GM12864 (cell line): ENCODE measurements at regions not wholly inside any gene's neighbourhood (a gene's known extent, or its start where the extent isn't known, plus 50 kb on each side); places are given as distances from the start of the nearest gene placed in this dataset.

ENCODE experiments used
- DNase-seq: peaks from one replicate; pipeline ENCODE4 v3.0.0-alpha.2; 2011; ENCODE audit warnings: low read depth
- H3K4me3 ChIP-seq: 2 replicates; pipeline ENCODE4 v1.5.1; 2011; ENCODE audit warnings: mild to moderate bottlenecking, low read depth, low read length, control low read depth
- TF ChIP-seq, protein P1 (sequence below): IDR thresholded peaks from 2 replicates; pipeline ENCODE4 v1.5.1; 2011; ENCODE audit warnings: low read depth, mild to moderate bottlenecking, moderate library complexity, low read length, control low read depth, inconsistent platforms; ENCODE audit errors: missing control alignments

DNA sequence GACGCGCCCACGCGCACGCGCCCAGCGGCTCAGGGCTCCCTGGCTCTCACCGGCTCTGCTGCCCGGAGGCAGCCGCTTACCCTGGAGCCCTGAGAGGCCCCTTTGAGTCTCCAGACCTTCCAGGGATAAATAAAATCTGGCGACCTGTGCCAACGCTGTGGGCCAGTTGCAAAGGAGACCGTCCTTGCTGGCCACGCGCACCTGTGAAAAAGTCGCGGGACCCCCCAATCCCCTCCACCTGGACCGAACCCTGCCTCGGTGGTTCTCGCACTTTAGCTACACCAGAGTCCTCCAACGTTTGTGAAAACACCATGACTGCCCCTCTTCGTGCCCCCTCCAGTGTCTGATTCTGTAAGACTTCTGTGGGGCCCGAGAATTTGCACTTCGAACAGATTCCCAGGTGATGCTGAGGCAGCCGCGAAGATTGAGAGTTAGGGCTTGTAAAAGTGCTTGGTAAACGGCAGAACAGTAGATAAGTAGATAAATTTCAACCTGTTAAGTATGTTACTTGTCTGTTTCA lies 102.4 kb upstream of the SVIL start:
- DNase-seq = no peak
- TF ChIP-seq, protein P1, sequence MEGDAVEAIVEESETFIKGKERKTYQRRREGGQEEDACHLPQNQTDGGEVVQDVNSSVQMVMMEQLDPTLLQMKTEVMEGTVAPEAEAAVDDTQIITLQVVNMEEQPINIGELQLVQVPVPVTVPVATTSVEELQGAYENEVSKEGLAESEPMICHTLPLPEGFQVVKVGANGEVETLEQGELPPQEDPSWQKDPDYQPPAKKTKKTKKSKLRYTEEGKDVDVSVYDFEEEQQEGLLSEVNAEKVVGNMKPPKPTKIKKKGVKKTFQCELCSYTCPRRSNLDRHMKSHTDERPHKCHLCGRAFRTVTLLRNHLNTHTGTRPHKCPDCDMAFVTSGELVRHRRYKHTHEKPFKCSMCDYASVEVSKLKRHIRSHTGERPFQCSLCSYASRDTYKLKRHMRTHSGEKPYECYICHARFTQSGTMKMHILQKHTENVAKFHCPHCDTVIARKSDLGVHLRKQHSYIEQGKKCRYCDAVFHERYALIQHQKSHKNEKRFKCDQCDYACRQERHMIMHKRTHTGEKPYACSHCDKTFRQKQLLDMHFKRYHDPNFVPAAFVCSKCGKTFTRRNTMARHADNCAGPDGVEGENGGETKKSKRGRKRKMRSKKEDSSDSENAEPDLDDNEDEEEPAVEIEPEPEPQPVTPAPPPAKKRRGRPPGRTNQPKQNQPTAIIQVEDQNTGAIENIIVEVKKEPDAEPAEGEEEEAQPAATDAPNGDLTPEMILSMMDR = no peak
- no peak overlapping the region for H3K4me3 ChIP-seq

DNA sequence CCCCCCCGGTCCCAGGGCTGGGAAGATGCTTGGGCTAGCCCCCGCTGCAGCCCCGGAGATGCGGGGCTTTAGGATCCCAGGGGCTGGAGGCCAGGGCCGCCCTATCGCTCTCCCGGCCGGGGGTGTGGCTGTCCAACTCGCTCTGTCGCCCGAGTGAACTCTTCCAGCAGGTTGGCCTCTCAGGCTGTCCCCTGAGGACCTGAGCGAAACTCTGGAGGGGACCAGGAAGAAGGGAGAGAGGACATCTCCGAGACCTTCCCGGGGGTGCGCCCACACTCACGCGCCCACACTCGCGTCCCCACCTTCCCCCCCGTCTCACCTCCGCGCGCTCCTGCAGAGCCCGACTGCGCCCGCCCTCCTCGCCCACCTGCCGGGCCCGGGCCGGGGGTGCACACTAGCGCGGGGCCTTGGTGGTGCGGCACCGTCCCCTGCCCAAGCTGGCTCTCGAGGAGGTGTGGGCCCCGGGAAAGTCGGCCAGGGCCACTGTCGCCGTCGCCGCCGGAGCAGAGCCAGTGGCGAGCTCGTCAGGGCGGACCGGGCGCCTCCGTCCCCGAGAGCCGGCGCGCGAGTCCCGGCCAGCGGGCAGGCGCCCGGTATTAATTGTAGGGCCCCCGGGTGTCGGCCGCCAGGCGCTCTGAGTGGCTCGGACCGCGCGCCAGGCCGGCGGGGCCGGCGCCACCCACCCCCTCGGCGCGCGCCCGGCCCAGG lies 101.7 kb upstream of the SVIL start:
- DNase-seq = no peak
- TF ChIP-seq, protein P1 = no peak
- H3K4me3 ChIP-seq = no peak overlapping the region

DNA sequence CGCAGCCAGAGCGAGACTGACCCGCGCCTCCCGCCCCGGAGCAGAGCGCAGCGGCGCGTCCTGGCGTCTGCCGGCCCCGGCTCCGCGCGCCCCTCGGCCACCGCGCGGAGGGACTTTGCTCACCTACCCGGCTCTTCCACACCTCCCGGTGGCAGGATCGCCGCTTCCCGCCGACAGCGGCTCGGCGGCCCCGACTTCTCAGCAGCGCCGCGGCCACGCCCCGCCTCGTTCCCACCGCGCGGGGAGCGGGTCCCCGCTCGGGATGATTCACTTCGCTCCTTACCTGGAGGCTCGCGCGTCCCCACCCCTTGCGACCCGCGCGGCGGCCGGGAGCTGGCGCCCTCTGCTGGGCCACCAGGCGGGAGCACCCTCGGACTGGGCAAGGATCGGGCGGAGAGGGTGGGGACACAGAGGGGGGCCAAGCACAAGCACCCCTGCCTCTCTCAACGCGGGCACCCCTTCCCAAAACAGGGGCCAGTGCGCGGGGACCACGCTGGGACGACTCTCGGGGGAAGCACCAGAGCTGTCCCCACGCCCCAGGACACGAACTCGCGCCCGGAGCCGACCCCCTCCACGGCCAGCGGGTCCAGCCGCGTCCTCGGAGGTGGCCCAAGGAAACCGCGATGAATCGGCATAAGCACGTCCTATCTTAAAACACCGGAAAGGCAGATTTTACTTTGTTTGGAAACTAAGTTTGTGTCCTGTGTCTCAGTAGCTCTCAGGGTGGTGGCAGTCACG lies 101.0 kb upstream of the SVIL start:
- peak overlapping the region; percentile 61 for H3K4me3 ChIP-seq
- DNase-seq = no peak
- TF ChIP-seq, protein P1 = peak; percentile 73

DNA sequence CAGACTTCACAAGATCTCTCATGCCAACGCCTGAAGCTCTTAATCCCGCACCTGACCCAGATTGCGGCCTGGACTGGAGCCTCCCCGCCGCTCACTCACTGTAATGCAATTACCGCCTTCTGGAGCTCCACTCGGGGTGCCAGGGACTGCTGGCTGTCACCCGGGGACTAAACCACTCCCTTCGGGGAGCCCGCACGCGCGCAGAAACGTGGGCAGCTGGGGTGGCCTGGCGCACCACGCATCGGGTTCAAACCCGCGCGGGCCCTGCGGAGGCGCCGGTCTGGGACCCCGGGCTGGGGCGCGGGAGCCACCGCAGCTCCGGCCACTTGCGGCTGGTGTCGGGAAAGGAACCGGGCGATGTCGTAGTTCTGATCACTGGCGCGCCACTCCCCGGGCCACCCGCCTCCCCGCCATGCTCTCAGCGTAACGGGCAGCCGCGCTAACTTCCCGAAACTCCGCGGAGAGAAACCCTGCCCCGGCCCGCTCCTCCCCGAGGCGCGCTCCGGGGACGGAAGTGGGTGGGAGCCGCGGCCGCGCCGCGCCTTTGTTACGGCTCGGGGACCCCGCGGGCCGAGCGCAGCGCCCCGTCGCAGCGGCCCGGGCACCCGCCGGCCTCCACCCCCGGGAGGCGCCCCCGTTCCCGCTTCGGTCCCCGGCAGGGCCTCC lies 100.3 kb upstream of the SVIL start:
- TF ChIP-seq, protein P1 = no peak
- no peak for DNase-seq
- peak overlapping the region; percentile 61 for H3K4me3 ChIP-seq

DNA sequence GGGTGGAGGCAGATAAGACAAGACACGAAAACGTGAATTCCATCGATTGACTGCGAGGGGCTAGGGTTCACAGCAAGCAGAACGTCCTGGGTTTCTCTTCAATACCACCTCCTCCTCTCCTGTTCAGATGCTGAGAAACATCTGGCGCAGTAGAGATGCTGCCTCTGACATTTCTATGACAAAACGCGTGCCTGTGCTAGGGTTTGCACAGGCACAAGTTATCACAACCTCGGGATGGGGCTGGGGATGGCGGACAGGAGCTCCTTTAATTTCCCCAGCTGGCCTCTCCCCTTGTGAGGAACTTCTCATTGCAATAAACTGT lies 99.8 kb upstream of the SVIL start:
- H3K4me3 ChIP-seq = no peak overlapping the region
- TF ChIP-seq, protein P1 = no peak
- DNase-seq = no peak

DNA sequence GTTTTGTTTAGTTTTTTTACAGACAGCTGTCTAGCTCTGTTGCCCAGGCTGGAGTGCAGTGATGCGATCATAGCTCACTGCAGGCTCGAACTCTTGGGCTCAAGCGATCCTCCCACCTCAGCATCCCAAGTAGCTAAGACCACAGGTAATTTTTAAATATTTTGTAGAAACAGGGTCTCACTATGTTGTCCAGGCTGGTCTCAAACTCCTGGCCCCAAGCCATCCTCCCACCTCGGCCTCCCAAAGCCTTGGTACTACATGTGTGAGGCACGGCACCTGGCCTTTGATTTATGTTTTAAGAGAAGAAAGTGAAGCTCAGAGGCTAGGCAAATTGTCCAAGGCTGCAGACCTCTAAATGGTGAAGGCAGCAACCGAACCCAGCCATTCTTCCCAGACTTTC lies 98.6 kb upstream of the SVIL start:
- no peak for DNase-seq
- TF ChIP-seq, protein P1 = no peak
- no peak overlapping the region for H3K4me3 ChIP-seq
